GM12891 (cell line): ENCODE measurements at regions not wholly inside any gene's neighbourhood (a gene's known extent, or its start where the extent isn't known, plus 50 kb on each side); places are given as distances from the start of the nearest gene placed in this dataset.

ENCODE experiments used
- POLR2A ChIP-seq: IDR thresholded peaks from 2 replicates; pipeline ENCODE4 v1.6.1; 2011; ENCODE audit warnings: low read depth, low read length, control low read depth
- POLR2AphosphoS5 ChIP-seq: IDR thresholded peaks from 2 replicates; pipeline ENCODE4 v1.6.1; 2011; ENCODE audit warnings: low read depth, low read length, control low read depth
- TAF1 ChIP-seq: IDR thresholded peaks from 2 replicates; pipeline ENCODE4 v1.6.1; 2011; ENCODE audit warnings: low read depth, low read length, control low read depth

- TF ChIP-seq POLR2AphosphoS5 (no peak), TAF1 (no peak), POLR2A (no peak)
Observed at GRCh38 chr12:125531574-125531973, 466.3 kb downstream of the AACS start.
